ENCODE measurements at regions not wholly inside any gene's neighbourhood (a gene's known extent, or its start where the extent isn't known, plus 50 kb on each side); places are given as distances from the start of the nearest gene placed in this dataset.

GRCh38 chr2:42970151-42970550, 177.8 kb upstream of the HAAO start:
- Histone ChIP-seq H2AFZ (ENCODE audit: control insufficient read depth, low read depth, low read length) (no peak overlapping the region), H3K4me2 (ENCODE audit: control insufficient read depth, insufficient read depth) (no peak overlapping the region), H3K27ac (ENCODE audit: control insufficient read depth, insufficient read depth) (no peak overlapping the region), H3K4me1 (ENCODE audit: control insufficient read depth, insufficient read depth, low read length) (peaks cover 14% of the 10 kb centered on the region), H3K4me3 (no peak overlapping the region), H4K20me1 (ENCODE audit: control insufficient read depth, insufficient read depth) (no peaks in the 10 kb centered on the region), H3K9me3 (replicated peaks; ENCODE audit: control insufficient read depth, insufficient read depth, low read length) (peaks cover 3% of the 10 kb centered on the region; the same call in 2 of the 3 replicates), H3K27me3 (replicated peaks in 1 of 2; ENCODE audit: control insufficient read depth in 2 of 2, insufficient read depth in 2 of 2, low read length in 1 of 2) (no peaks in the 10 kb centered on the region), H3K9ac (ENCODE audit: control insufficient read depth, insufficient read depth, low read length) (no peak overlapping the region), H3K79me2 (ENCODE audit: control insufficient read depth, insufficient read depth, low read length) (no peaks in the 10 kb centered on the region), H3K36me3 (ENCODE audit: control insufficient read depth in 2 of 2, insufficient read depth in 2 of 2, low read length in 1 of 2) (no peaks in the 10 kb centered on the region)
- ChIA-PET POLR2A (no interaction called here), RAD21 (ENCODE audit: unreplicated experiment) (no interaction called here), SMC1A (ENCODE audit: uncharacterized antibody, unreplicated experiment) (interaction anchor here (6.0 kb wide), 1 partner anchor 515 kb away, joined by 40 read pairs; no protein-coding TSS in a partner anchor), CTCF (no interaction called here)
- 78% methylated on average over 3 of the region's 3 CpGs for WGBS (ENCODE audit: insufficient coverage, insufficient replicate concordance, low lambda C conversion rate, missing lambda C conversion rate)
- DNase-seq (ENCODE audit: low read depth, low spot score) (no peak), FAIRE-seq (no peak), ATAC-seq (no peak)
- intact Hi-C loops (cut with micrococcal nuclease; ENCODE audit: unreplicated experiment): loop anchor here (10.0 kb wide), 2 partner anchors 435 to 515 kb away; no protein-coding TSS in a partner anchor
- no TSS peak for BruUV-seq (replicated peaks)
- in situ Hi-C loops (cut with MboI): no loop called here
- TF ChIP-seq SRF (IDR thresholded peaks at IDR 0.05; ENCODE audit: low read depth in 2 of 2, low read length in 2 of 2) (no peak), SMAD5 (IDR thresholded peaks at IDR 0.05; ENCODE audit: low read depth) (no peak), MTA2 (IDR thresholded peaks at IDR 0.05; ENCODE audit: low read depth) (no peak), SKIL (IDR thresholded peaks at IDR 0.05; ENCODE audit: low read depth, poor library complexity, severe bottlenecking) (no peak), CHD2 (IDR thresholded peaks at IDR 0.05; ENCODE audit: borderline replicate concordance, low read depth, low read length) (no peak), NR2C2 (IDR thresholded peaks at IDR 0.05; ENCODE audit: borderline replicate concordance, control insufficient read depth, insufficient read length, low read depth) (no peak), ZNF622 (IDR thresholded peaks at IDR 0.05) (no peak), CREM (IDR thresholded peaks at IDR 0.05; ENCODE audit: low read depth) (no peak), E4F1 (IDR thresholded peaks at IDR 0.05; ENCODE audit: borderline replicate concordance, partially characterized antibody) (no peak), BCLAF1 (IDR thresholded peaks at IDR 0.05) (no peak), ETV6 (conservative IDR thresholded peaks at IDR 0.05 in 1 of 2, IDR thresholded peaks at IDR 0.05 in 1 of 2; ENCODE audit: borderline replicate concordance in 1 of 2, low read depth in 1 of 2) (no peak), ZNF207 (IDR thresholded peaks at IDR 0.05; ENCODE audit: borderline replicate concordance) (no peak), ZNF384 (IDR thresholded peaks at IDR 0.05; ENCODE audit: borderline replicate concordance, low read depth, low read length) (no peak), EP300 (IDR thresholded peaks at IDR 0.05; ENCODE audit: borderline replicate concordance in 1 of 2, control insufficient read depth in 1 of 2, low read depth in 2 of 2, low read length in 2 of 2) (no peak), BRCA1 (IDR thresholded peaks at IDR 0.05; ENCODE audit: low read depth, low read length) (no peak), KAT2A (conservative IDR thresholded peaks at IDR 0.05; ENCODE audit: control insufficient read depth, low read depth, low read length) (no peak), WRNIP1 (IDR thresholded peaks at IDR 0.05; ENCODE audit: borderline replicate concordance, low read depth, low read length) (no peak), ZNF217 (IDR thresholded peaks at IDR 0.05) (no peak)
